GM18870 (cell line): ENCODE measurements at regions not wholly inside any gene's neighbourhood (a gene's known extent, or its start where the extent isn't known, plus 50 kb on each side); places are given as distances from the start of the nearest gene placed in this dataset.

Experiments
- ATAC-seq: cut with Tn5 transposase; IDR thresholded peaks from one replicate; pipeline ENCODE4 v1.9.1; 2021; ENCODE audit warnings: moderate library complexity; ENCODE audit not compliant: unreplicated experiment

- ATAC-seq, result no peak
These were observed 190.8 kb downstream of the ATP23 start for GRCh38 chr12:58131986-58132755.

GRCh38 chr12:58138424-58138823 lies 197.1 kb downstream of the ATP23 start:
- no peak for ATAC-seq

- no peak for ATAC-seq
These were observed 198.5 kb downstream of the ATP23 start for GRCh38 chr12:58139894-58140293.

- no peak for ATAC-seq
These were observed 199.0 kb downstream of the ATP23 start for GRCh38 chr12:58140395-58140794.

GRCh38 chr12:58142991-58143390 lies 201.6 kb downstream of the ATP23 start:
- no peak for ATAC-seq

- no peak for ATAC-seq
These were observed 202.2 kb downstream of the ATP23 start for GRCh38 chr12:58143498-58143995.

- ATAC-seq, result no peak
These were observed 207.0 kb downstream of the ATP23 start for GRCh38 chr12:58148405-58148804.

GRCh38 chr12:58148976-58149375 lies 207.6 kb downstream of the ATP23 start:
- no peak for ATAC-seq

- no peak for ATAC-seq
These were observed 213.0 kb downstream of the ATP23 start for GRCh38 chr12:58154359-58154758.

GRCh38 chr12:58156697-58157096 lies 215.3 kb downstream of the ATP23 start:
- ATAC-seq, result no peak

GRCh38 chr12:58159941-58160340 lies 218.6 kb downstream of the ATP23 start:
- no peak for ATAC-seq

GRCh38 chr12:58161773-58162172 lies 220.4 kb downstream of the ATP23 start:
- no peak for ATAC-seq

- no peak for ATAC-seq
These were observed 221.7 kb downstream of the ATP23 start for GRCh38 chr12:58163021-58163420.

- ATAC-seq, result no peak
These were observed 225.3 kb downstream of the ATP23 start for GRCh38 chr12:58166643-58167042.

GRCh38 chr12:58167622-58168021 lies 226.3 kb downstream of the ATP23 start:
- no peak for ATAC-seq

- ATAC-seq, result no peak
These were observed 228.5 kb downstream of the ATP23 start for GRCh38 chr12:58169826-58170225.

GRCh38 chr12:58171914-58172313 lies 230.5 kb downstream of the ATP23 start:
- no peak for ATAC-seq

- no peak for ATAC-seq
These were observed 231.2 kb downstream of the ATP23 start for GRCh38 chr12:58172433-58173073.

GRCh38 chr12:58174316-58174715 lies 232.9 kb downstream of the ATP23 start:
- ATAC-seq, result no peak

- no peak for ATAC-seq
These were observed 235.0 kb downstream of the ATP23 start for GRCh38 chr12:58176296-58176869.

- ATAC-seq, result no peak
These were observed 236.0 kb downstream of the ATP23 start for GRCh38 chr12:58177366-58177765.

GRCh38 chr12:58184212-58184611 lies 242.8 kb downstream of the ATP23 start:
- ATAC-seq, result no peak
